NCI-H526 treated with DMSO at 0.1 percent for 48 hours (cell line): ENCODE measurements at regions not wholly inside any gene's neighbourhood (a gene's known extent, or its start where the extent isn't known, plus 50 kb on each side); places are given as distances from the start of the nearest gene placed in this dataset.
A peak's percentile ranks its signal among the peaks of the same experiment; 100 is the strongest.
"Not testable (repeated sequence)": the region's sequence is repeated elsewhere in the genome, so short reads cannot be mapped to it uniquely, and the experiment has no call there.

Experiments used
- DNase-seq: peaks from one replicate; lab custom pipeline; 2025; lab: John Stamatoyannopoulos, UW

- DNase-seq = no peak
These were observed 162.7 kb upstream of the CDK1 start for GRCh38 chr10:60615541-60615940.

- DNase-seq = no peak
These were observed 163.9 kb upstream of the CDK1 start for GRCh38 chr10:60614363-60614762.

- DNase-seq = no peak
These were observed 164.8 kb upstream of the CDK1 start for GRCh38 chr10:60613434-60613833.

GRCh38 chr10:60611291-60611747 is 167.0 kb upstream of the CDK1 start:
- no peak for DNase-seq

GRCh38 chr10:60607372-60607771 is 170.9 kb upstream of the CDK1 start:
- DNase-seq = no peak

GRCh38 chr10:60606343-60607080 is 171.8 kb upstream of the CDK1 start:
- DNase-seq = no peak

GRCh38 chr10:60605476-60605875 is 172.8 kb upstream of the CDK1 start:
- no peak for DNase-seq

GRCh38 chr10:60604342-60604741 is 173.9 kb upstream of the CDK1 start:
- peak; percentile 13 for DNase-seq

GRCh38 chr10:60597513-60597912 is 180.8 kb upstream of the CDK1 start:
- DNase-seq = no peak

- no peak for DNase-seq
These were observed 182.4 kb upstream of the CDK1 start for GRCh38 chr10:60595852-60596251.

- no peak for DNase-seq
These were observed 183.7 kb upstream of the CDK1 start for GRCh38 chr10:60594476-60595051.

- DNase-seq = no peak
These were observed 187.2 kb upstream of the CDK1 start for GRCh38 chr10:60591119-60591518.

GRCh38 chr10:60589376-60589775 is 188.9 kb upstream of the CDK1 start:
- DNase-seq = no peak

- DNase-seq = not testable (repeated sequence)
These were observed 192.1 kb upstream of the ANK3 start for GRCh38 chr10:60581782-60582181.

GRCh38 chr10:60578217-60578616 is 188.5 kb upstream of the ANK3 start:
- DNase-seq = no peak

- no peak for DNase-seq
These were observed 186.7 kb upstream of the ANK3 start for GRCh38 chr10:60576130-60577069.

GRCh38 chr10:60575105-60575504 is 185.4 kb upstream of the ANK3 start:
- no peak for DNase-seq

- DNase-seq = no peak
These were observed 184.7 kb upstream of the ANK3 start for GRCh38 chr10:60574388-60574787.

GRCh38 chr10:60573336-60573735 is 183.7 kb upstream of the ANK3 start:
- no peak for DNase-seq

- peak; percentile 70 for DNase-seq
These were observed 183.0 kb upstream of the ANK3 start for GRCh38 chr10:60572511-60573194.

GRCh38 chr10:60570896-60571295 is 181.2 kb upstream of the ANK3 start:
- no peak for DNase-seq

- no peak for DNase-seq
These were observed 180.7 kb upstream of the ANK3 start for GRCh38 chr10:60570272-60570865.
